B cell (primary cell): ENCODE measurements at regions not wholly inside any gene's neighbourhood (a gene's known extent, or its start where the extent isn't known, plus 50 kb on each side); places are given as distances from the start of the nearest gene placed in this dataset.

Experiments
- ATAC-seq: fragments of 200-7000 bp; cut with Tn5 transposase; one replicate; pipeline ENCODE4 v1.10.0; 2021; ENCODE audit warnings: low read depth, mild to moderate bottlenecking, moderate number of reproducible peaks, moderate library complexity
- CTCF ChIA-PET: fragments of 350-600 bp; sonication (Branson Sonifier 250); formaldehyde crosslinking; loops from one replicate; lab custom pipeline; 2021; ENCODE audit warnings: antibody characterized with exemption, inconsistent platforms; lab: Charles Lee
- POLR2A ChIA-PET: fragments of 350-600 bp; sonication (Branson Sonifier 250); formaldehyde crosslinking; loops from one replicate; lab custom pipeline; 2021; ENCODE audit warnings: antibody characterized with exemption; lab: Charles Lee
- DNase-seq: peaks from one replicate; pipeline ENCODE4 v3.0.0; 2013
- H2AFZ ChIP-seq: 2 replicates; pipeline ENCODE4 v1.6.1; 2012; ENCODE audit warnings: mild to moderate bottlenecking, low read depth, low read length; ENCODE audit not compliant: insufficient read depth, poor library complexity, severe bottlenecking
- H3K27ac ChIP-seq, 2 donors: 1 replicate in 1 of 2; 2 replicates in 1 of 2; pipeline ENCODE4 v1.5.1; 2012 to 2013; ENCODE audit warnings: low read length in 2 of 2, mild to moderate bottlenecking in 2 of 2, moderate library complexity in 1 of 2
- H3K27me3 ChIP-seq, 4 experiments: fragments of 200-600 bp in 1 of 4; sonication (generic) in 1 of 4; replicated peaks in 1 of 4; 1 replicate in 2 of 4; 2 replicates in 2 of 4; pipeline versions ENCODE4 v1.6.1 to v1.7.0; 2013 to 2016; ENCODE audit warnings: low read length in 3 of 4, mild to moderate bottlenecking in 2 of 4, mixed read lengths in 1 of 4, moderate library complexity in 1 of 4; ENCODE audit not compliant: insufficient read depth in 4 of 4, control insufficient read depth in 3 of 4; ENCODE audit errors: control extremely low read depth in 1 of 4
- H3K36me3 ChIP-seq, 2 experiments: replicated peaks in 1 of 2; 1 replicate in 1 of 2; 2 replicates in 1 of 2; pipeline versions ENCODE4 v1.6.1 to v1.7.1; 2013; ENCODE audit warnings: low read length in 1 of 2; ENCODE audit not compliant: insufficient read depth in 2 of 2, control insufficient read depth in 1 of 2; ENCODE audit errors: control extremely low read depth in 1 of 2, extremely low read depth in 1 of 2
- H3K4me1 ChIP-seq, 2 donors: fragments of 200-600 bp in 1 of 2; sonication (generic) in 1 of 2; 1 replicate in 1 of 2; 2 replicates in 1 of 2; pipeline versions ENCODE4 v1.5.1 to v1.6.1; 2013 to 2017; ENCODE audit warnings: low read length in 2 of 2; ENCODE audit not compliant: control insufficient read depth in 2 of 2, insufficient read depth in 2 of 2
- H3K4me2 ChIP-seq: replicated peaks from 2 replicates; pipeline ENCODE3; 2012; ENCODE audit warnings: mild to moderate bottlenecking, low read depth, low read length; ENCODE audit not compliant: poor library complexity, severe bottlenecking
- H3K4me3 ChIP-seq, 5 experiments: fragments of 200-600 bp in 1 of 5; sonication (generic) in 1 of 5; 1 replicate in 3 of 5; 2 replicates in 2 of 5; pipeline versions ENCODE4 v1.5.1 to v1.7.0; 2011 to 2016; ENCODE audit warnings: low read length in 4 of 5, mild to moderate bottlenecking in 4 of 5, low read depth in 2 of 5, control low read depth in 1 of 5, moderate library complexity in 1 of 5; ENCODE audit not compliant: insufficient read depth in 1 of 5; ENCODE audit errors: control extremely low read depth in 1 of 5, extremely low read depth in 1 of 5
- H3K79me2 ChIP-seq: fragments of 200-600 bp; sonication (generic); one replicate; pipeline ENCODE4 v1.6.0; 2016; ENCODE audit warnings: low read length; ENCODE audit not compliant: control insufficient read depth, insufficient read depth
- H3K9ac ChIP-seq: fragments of 200-600 bp; sonication (generic); 2 replicates; pipeline ENCODE4 v1.6.1; 2017; ENCODE audit warnings: mild to moderate bottlenecking, low read length, moderate library complexity
- H3K9me3 ChIP-seq, 3 donors: one replicate each; pipeline versions ENCODE4 v1.6.1 to v1.7.1; 2013; ENCODE audit warnings: low read length in 2 of 3; ENCODE audit not compliant: control insufficient read depth in 2 of 3, insufficient read depth in 1 of 3; ENCODE audit errors: control extremely low read depth in 1 of 3
- H4K20me1 ChIP-seq: 2 replicates; pipeline ENCODE4 v1.6.0; 2012; ENCODE audit warnings: mild to moderate bottlenecking, low read length; ENCODE audit not compliant: insufficient read depth, control insufficient read depth, poor library complexity, severe bottlenecking
- H3K27ac Mint-ChIP-seq: one replicate; pipeline ENCODE4 v1.8.0; 2021; ENCODE audit warnings: mixed read lengths
- H3K27me3 Mint-ChIP-seq: one replicate; pipeline ENCODE4 v1.8.0; 2021; ENCODE audit warnings: mixed read lengths
- H3K4me1 Mint-ChIP-seq: one replicate; pipeline ENCODE4 v1.8.0; 2021; ENCODE audit warnings: mixed read lengths
- H3K4me3 Mint-ChIP-seq: one replicate; pipeline ENCODE4 v1.8.0; 2021; ENCODE audit warnings: mixed read lengths
- H3K9me3 Mint-ChIP-seq: one replicate; pipeline ENCODE4 v1.8.0; 2022; ENCODE audit warnings: mixed read lengths; ENCODE audit not compliant: insufficient read depth
- CTCF ChIP-seq: fragments of 200-600 bp; IDR thresholded peaks from one replicate; pipeline ENCODE4 v1.8.0; 2022; ENCODE audit warnings: antibody characterized with exemption, mild to moderate bottlenecking
- EZH2 ChIP-seq: IDR thresholded peaks from 2 replicates; pipeline ENCODE4 v1.6.1; 2012; ENCODE audit warnings: borderline replicate concordance, low read depth, mild to moderate bottlenecking, moderate library complexity, low read length; ENCODE audit not compliant: insufficient read depth, poor library complexity, severe bottlenecking
- WGBS: methylation state at CpG from one replicate; pipeline ENCODE4 v1.1.5; 2013; ENCODE audit warnings: missing lambda C conversion rate; ENCODE audit not compliant: insufficient coverage; 5-methylcytosine and 5-hydroxymethylcytosine counted together
- intact Hi-C: fragments of 100-400 bp; cut with micrococcal nuclease; formaldehyde crosslinking; loops from one replicate; pipeline ENCODE4 v1.10.0; 2022

DNA sequence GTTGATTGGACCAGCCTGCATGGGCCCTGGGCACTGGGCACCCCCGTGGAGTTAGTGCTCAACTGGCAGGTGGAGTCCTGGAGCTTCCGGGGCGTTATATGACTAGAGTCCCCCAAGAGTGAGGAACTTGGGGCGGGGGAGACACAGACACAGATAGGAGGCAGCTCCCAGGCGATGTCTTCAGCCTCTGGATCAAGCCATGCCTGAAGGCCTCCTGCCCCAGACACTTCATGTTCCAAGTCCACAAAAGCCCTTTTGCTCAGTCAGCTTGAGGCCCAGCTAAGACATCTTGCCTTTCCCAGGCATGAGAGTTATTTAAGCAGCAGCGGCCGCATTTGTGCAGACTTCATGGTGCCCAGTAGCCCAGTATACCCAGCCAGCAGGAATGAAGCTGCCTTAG, 136.6 kb upstream of the CIBAR2 start:
- ChIA-PET POLR2A (no interaction called here), CTCF (interaction anchor here (0.9 kb wide), 1 partner anchor 179 kb away, joined by 3 read pairs; no protein-coding TSS in a partner anchor)
- no peak overlapping the region for H3K4me3 Mint-ChIP-seq
- peaks cover 0 to 14% (median 0%) of the 10 kb centered on the region in 3 donors for H3K9me3 ChIP-seq
- no peaks in the 10 kb centered on the region for H3K79me2 ChIP-seq
- H3K27me3 Mint-ChIP-seq, result peaks cover 27% of the 10 kb centered on the region
- H4K20me1 ChIP-seq, result no peaks in the 10 kb centered on the region
- ATAC-seq (no peak), DNase-seq (no peak)
- intact Hi-C loops, result no loop called here
- peaks cover 3 to 5% of the 10 kb centered on the region in 2 donors for H3K4me1 ChIP-seq
- H3K4me3 ChIP-seq, result no peak overlapping the region
- H3K27ac Mint-ChIP-seq, result no peak overlapping the region
- H2AFZ ChIP-seq, result no peak overlapping the region
- H3K36me3 ChIP-seq, result no peaks in the 10 kb centered on the region
- H3K9ac ChIP-seq, result no peak overlapping the region
- no peaks in the 10 kb centered on the region for H3K9me3 Mint-ChIP-seq
- TF ChIP-seq CTCF, result no peak
- no peak for TF ChIP-seq EZH2
- H3K4me1 Mint-ChIP-seq, result peaks cover 3% of the 10 kb centered on the region
- H3K4me2 ChIP-seq, result no peak overlapping the region
- WGBS, result 94% methylated on average over 7 of the region's 7 CpGs
- H3K27me3 ChIP-seq, result peaks cover 0 to 14% (median 2%) of the 10 kb centered on the region in 4 experiments
- H3K27ac ChIP-seq, result no peak overlapping the region

DNA sequence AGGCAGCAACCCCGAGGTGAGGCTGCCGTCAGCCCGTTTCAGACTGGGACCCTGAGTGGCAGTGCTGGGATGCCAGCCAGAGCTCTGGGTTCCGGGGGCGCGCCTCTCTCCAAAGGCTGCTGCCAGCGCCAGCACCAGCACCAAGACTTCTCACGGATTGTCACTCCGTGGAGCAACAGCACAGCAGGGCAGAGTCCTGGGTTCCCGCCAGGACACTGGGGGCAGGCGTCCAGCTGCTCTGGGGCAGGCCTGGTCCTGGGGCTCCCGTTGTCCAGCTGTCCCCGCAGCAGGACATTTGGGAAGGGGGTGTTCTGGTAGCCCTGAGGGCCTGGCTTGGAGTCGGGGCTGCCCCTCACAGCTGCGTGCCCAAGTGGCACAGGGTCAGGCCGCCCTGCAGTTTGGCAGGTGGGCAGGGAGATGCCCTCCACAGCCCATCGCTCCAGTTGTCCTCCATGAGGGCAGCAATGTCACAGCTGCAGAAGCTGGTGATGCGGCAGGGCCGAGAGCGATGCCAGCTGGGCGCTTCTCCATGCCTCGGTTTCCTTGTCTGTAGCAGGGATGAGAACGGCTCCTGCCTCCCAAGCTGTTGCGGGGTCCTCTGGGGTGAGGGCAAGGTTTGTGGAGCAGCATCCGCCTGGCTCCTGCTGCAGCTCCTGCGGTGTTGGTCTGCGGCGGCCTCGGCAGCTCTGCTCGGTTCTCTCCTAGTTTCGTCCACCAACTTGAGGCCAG, 137.3 kb upstream of the CIBAR2 start:
- Mint-ChIP-seq H3K27ac (no peak overlapping the region), H3K4me1 (peaks cover 3% of the 10 kb centered on the region), H3K27me3 (peaks cover 27% of the 10 kb centered on the region), H3K4me3 (no peak overlapping the region), H3K9me3 (no peaks in the 10 kb centered on the region)
- H4K20me1 ChIP-seq, result no peaks in the 10 kb centered on the region
- no peak for ATAC-seq
- H3K9ac ChIP-seq, result no peak overlapping the region
- DNase-seq, result no peak
- H3K4me3 ChIP-seq, result no peak overlapping the region
- whole genome bisulfite sequencing, result 93% methylated on average over 31 of the region's 31 CpGs
- POLR2A ChIA-PET, result interaction anchor here (0.6 kb wide), 1 partner anchor 462 kb away, joined by 4 read pairs; no protein-coding TSS in a partner anchor
- H3K4me2 ChIP-seq, result no peak overlapping the region
- no peaks in the 10 kb centered on the region for H3K79me2 ChIP-seq
- H3K27me3 ChIP-seq, result peaks cover 0 to 14% (median 2%) of the 10 kb centered on the region in 4 experiments
- H3K36me3 ChIP-seq, result no peaks in the 10 kb centered on the region
- no peak overlapping the region for H2AFZ ChIP-seq
- intact Hi-C loops, result no loop called here
- H3K9me3 ChIP-seq, result peaks cover 0 to 14% (median 0%) of the 10 kb centered on the region in 3 donors
- H3K27ac ChIP-seq, result no peak overlapping the region
- TF ChIP-seq EZH2 (no peak), CTCF (no peak)
- CTCF ChIA-PET, result interaction anchor here (0.9 kb wide), 1 partner anchor 179 kb away, joined by 3 read pairs; no protein-coding TSS in a partner anchor
- H3K4me1 ChIP-seq, result peaks cover 3 to 5% of the 10 kb centered on the region in 2 donors
